ENCODE measurements at regions not wholly inside any gene's neighbourhood (a gene's known extent, or its start where the extent isn't known, plus 50 kb on each side); places are given as distances from the start of the nearest gene placed in this dataset.

DNA sequence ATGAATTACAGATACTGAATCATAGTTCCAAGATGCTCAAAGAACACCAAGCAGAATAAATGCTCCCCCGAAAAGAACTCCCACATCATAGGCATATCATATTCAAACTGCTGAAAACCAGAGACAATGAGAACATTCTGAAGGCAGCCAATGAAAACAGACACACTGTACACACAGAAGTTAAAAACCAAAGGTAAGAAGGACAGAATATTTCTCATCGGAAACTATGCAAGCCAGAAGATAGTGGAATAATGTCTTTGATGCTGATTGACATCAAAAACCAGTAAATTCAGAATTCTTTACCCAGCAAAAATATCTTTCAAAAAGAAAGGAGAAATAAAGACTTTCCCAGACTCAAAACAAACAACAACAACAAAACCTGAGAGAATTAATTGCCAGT, 73.8 kb upstream of the IRX5 start:
- no TSS peak for BruUV-seq (replicated peaks)
- Mint-ChIP-seq H3K4me3 (ENCODE audit: unreplicated experiment) (no peak overlapping the region), H3K27ac (ENCODE audit: low read depth, unreplicated experiment) (no peak overlapping the region), H3K27me3 (ENCODE audit: insufficient read depth, unreplicated experiment) (no peaks in the 10 kb centered on the region), H3K4me1 (ENCODE audit: insufficient read depth, unreplicated experiment) (no peaks in the 10 kb centered on the region), H3K36me3 (ENCODE audit: insufficient read depth, unreplicated experiment) (no peaks in the 10 kb centered on the region), H3K9me3 (ENCODE audit: unreplicated experiment) (no peaks in the 10 kb centered on the region)
- CTCF ChIA-PET: interaction anchor here (1.1 kb wide), 1 partner anchor 8 kb away, joined by 4 read pairs; no protein-coding TSS in a partner anchor
- TF ChIP-seq, protein P1, sequence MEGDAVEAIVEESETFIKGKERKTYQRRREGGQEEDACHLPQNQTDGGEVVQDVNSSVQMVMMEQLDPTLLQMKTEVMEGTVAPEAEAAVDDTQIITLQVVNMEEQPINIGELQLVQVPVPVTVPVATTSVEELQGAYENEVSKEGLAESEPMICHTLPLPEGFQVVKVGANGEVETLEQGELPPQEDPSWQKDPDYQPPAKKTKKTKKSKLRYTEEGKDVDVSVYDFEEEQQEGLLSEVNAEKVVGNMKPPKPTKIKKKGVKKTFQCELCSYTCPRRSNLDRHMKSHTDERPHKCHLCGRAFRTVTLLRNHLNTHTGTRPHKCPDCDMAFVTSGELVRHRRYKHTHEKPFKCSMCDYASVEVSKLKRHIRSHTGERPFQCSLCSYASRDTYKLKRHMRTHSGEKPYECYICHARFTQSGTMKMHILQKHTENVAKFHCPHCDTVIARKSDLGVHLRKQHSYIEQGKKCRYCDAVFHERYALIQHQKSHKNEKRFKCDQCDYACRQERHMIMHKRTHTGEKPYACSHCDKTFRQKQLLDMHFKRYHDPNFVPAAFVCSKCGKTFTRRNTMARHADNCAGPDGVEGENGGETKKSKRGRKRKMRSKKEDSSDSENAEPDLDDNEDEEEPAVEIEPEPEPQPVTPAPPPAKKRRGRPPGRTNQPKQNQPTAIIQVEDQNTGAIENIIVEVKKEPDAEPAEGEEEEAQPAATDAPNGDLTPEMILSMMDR (IDR thresholded peaks at IDR 0.05; ENCODE audit: unreplicated experiment): no peak
- no peak for DNase-seq (ENCODE audit: unreplicated experiment)
- POLR2A ChIA-PET: interaction anchor here (1.6 kb wide), 1 partner anchor 10 kb away, joined by 7 read pairs; no protein-coding TSS in a partner anchor
- intact Hi-C loops (cut with micrococcal nuclease): no loop called here

DNA sequence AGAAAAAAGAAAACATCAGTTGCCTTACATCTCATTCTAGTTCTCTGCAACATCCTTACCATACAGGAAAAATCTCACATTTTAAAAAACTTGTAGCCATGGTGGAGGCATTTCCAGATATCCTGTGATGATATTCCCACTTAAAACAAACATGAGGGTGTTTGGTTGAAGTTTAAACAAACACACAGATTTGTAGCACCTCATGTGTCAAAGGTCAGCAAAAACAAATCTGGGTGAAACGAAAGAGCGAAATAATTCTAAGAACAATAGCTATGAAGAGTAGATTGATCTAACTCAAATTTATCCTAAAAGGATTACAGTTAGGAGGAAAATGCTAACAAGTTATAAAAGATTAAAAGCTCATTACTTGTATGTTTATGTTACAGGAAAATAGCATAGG, 83.1 kb upstream of the IRX5 start:
- Mint-ChIP-seq H3K27me3 (ENCODE audit: insufficient read depth, unreplicated experiment) (no peaks in the 10 kb centered on the region), H3K4me1 (ENCODE audit: insufficient read depth, unreplicated experiment) (peaks cover 22% of the 10 kb centered on the region), H3K27ac (ENCODE audit: low read depth, unreplicated experiment) (peak overlapping the region; percentile 94), H3K9me3 (ENCODE audit: unreplicated experiment) (peaks cover 5% of the 10 kb centered on the region), H3K4me3 (ENCODE audit: unreplicated experiment) (peak overlapping the region; percentile 51), H3K36me3 (ENCODE audit: insufficient read depth, unreplicated experiment) (no peaks in the 10 kb centered on the region)
- BruUV-seq (replicated peaks): no TSS peak
- TF ChIP-seq, protein P1 (IDR thresholded peaks at IDR 0.05; ENCODE audit: unreplicated experiment): no peak
- intact Hi-C loops (cut with micrococcal nuclease): loop anchor here (2.0 kb wide), 1 partner anchor 81 kb away; no protein-coding TSS in a partner anchor
- CTCF ChIA-PET: interaction anchor here (0.6 to 1.8 kb wide), 3 partner anchors 78 to 1079 kb away, joined by 3 to 4 read pairs (median 4); no protein-coding TSS in a partner anchor
- POLR2A ChIA-PET: interaction anchor here (0.7 to 3.3 kb wide), 11 partner anchors 10 to 1066 kb away, joined by 3 to 42 read pairs (median 7); partner anchors contain the start of genes IRX3 and IRX5
- DNase-seq (ENCODE audit: unreplicated experiment): no peak

DNA sequence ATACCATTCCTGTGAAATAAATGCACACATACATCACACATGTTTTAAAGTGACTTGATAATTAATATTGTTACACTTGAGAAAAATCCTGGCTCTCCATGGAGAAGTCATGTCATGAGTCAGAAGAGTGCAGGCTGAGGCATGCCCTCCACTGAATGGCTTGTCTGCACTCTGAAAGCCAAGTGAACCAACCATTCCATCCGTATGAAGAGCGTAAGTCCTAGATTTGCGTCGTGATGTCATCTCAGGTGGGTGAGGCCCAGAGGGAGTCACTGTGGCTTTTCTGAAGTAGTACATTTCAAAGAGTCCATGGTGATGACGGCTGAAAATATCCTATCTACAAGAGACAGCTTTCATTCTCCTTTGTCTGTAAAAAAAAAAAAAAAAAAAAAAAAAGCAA, 83.5 kb upstream of the IRX5 start:
- POLR2A ChIA-PET: interaction anchor here (0.6 to 3.3 kb wide), 23 partner anchors 10 to 1509 kb away, joined by 3 to 42 read pairs (median 5); partner anchors contain the start of genes IRX3 and IRX5
- Mint-ChIP-seq H3K27ac (ENCODE audit: low read depth, unreplicated experiment) (peak overlapping the region; percentile 94), H3K27me3 (ENCODE audit: insufficient read depth, unreplicated experiment) (no peaks in the 10 kb centered on the region), H3K36me3 (ENCODE audit: insufficient read depth, unreplicated experiment) (no peaks in the 10 kb centered on the region), H3K9me3 (ENCODE audit: unreplicated experiment) (peaks cover 8% of the 10 kb centered on the region), H3K4me3 (ENCODE audit: unreplicated experiment) (peak overlapping the region; percentile 51), H3K4me1 (ENCODE audit: insufficient read depth, unreplicated experiment) (peaks cover 22% of the 10 kb centered on the region)
- CTCF ChIA-PET: interaction anchor here (0.6 to 1.8 kb wide), 4 partner anchors 78 to 1078 kb away, joined by 3 to 7 read pairs (median 4); no protein-coding TSS in a partner anchor
- peak; percentile 95 for DNase-seq (ENCODE audit: unreplicated experiment)
- BruUV-seq (replicated peaks): no TSS peak
- TF ChIP-seq, protein P1 (IDR thresholded peaks at IDR 0.05; ENCODE audit: unreplicated experiment): no peak
- intact Hi-C loops (cut with micrococcal nuclease): loop anchor here (2.0 kb wide), 1 partner anchor 82 kb away; no protein-coding TSS in a partner anchor

DNA sequence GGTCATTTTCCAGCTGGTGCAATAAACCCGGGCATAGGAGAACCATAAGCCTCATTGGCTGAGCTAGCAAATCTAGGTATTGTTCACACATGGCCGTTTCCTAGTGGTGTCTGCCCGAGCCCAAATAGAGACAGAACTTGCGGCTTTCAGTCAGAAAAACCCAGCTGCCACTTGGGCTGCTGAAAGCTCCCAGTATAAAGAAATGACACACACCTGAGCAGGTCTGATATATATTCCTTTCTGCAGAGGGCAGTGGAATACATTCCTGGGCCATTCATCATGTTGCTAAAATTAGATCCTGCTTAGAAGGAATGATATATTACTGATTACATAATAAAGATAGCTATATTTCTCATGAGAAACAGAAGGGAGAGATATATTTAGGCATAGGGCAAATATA, 83.9 kb upstream of the IRX5 start:
- H3K27me3 Mint-ChIP-seq (ENCODE audit: insufficient read depth, unreplicated experiment): no peaks in the 10 kb centered on the region
- ChIA-PET CTCF (interaction anchor here (0.7 to 1.8 kb wide), 5 partner anchors 15 to 213 kb away, joined by 3 to 7 read pairs (median 3); no protein-coding TSS in a partner anchor), POLR2A (interaction anchor here (0.6 to 3.3 kb wide), 28 partner anchors 11 to 1693 kb away, joined by 3 to 42 read pairs (median 4); partner anchors contain the start of genes IRX3 and IRX5)
- H3K9me3 Mint-ChIP-seq (ENCODE audit: unreplicated experiment): peaks cover 8% of the 10 kb centered on the region
- peak overlapping the region; percentile 94 for H3K27ac Mint-ChIP-seq (ENCODE audit: low read depth, unreplicated experiment)
- peak; percentile 81 for DNase-seq (ENCODE audit: unreplicated experiment)
- BruUV-seq (replicated peaks): no TSS peak
- intact Hi-C loops (cut with micrococcal nuclease): loop anchor here (2.0 kb wide), 1 partner anchor 82 kb away; no protein-coding TSS in a partner anchor
- no peaks in the 10 kb centered on the region for H3K36me3 Mint-ChIP-seq (ENCODE audit: insufficient read depth, unreplicated experiment)
- H3K4me1 Mint-ChIP-seq (ENCODE audit: insufficient read depth, unreplicated experiment): peaks cover 22% of the 10 kb centered on the region
- TF ChIP-seq, protein P1 (IDR thresholded peaks at IDR 0.05; ENCODE audit: unreplicated experiment): no peak
- peak overlapping the region; percentile 51 for H3K4me3 Mint-ChIP-seq (ENCODE audit: unreplicated experiment)
